ENCODE measurements at regions not wholly inside any gene's neighbourhood (a gene's known extent, or its start where the extent isn't known, plus 50 kb on each side); places are given as distances from the start of the nearest gene placed in this dataset.

GRCh38 chr7:422191-422885, 97.3 kb downstream of the PDGFA start:
- H3K36me3 ChIP-seq, result no peaks in the 10 kb centered on the region
- H3K27ac ChIP-seq, result no peak overlapping the region
- H3K27me3 ChIP-seq, result no peaks in the 10 kb centered on the region
- H3K9me3 ChIP-seq, result peaks cover 0 to under 1% of the 10 kb centered on the region in 2 donors
- H3K4me3 ChIP-seq, result no peak overlapping the region
- in situ Hi-C loops (cut with MboI; ENCODE audit: low pct_ligation_motif_present in 1 of 4, low pct_unique_long_range_greater_than_20kb in 1 of 4, low sequenced_read_pairs in 3 of 4) (no loop called here), intact Hi-C loops (cut with DNase I; ENCODE audit: low total_unique reads) (no loop called here)
- no peak for DNase-seq
- WGBS, 2 donors (ENCODE audit: low coverage in 1 of 2), result 95% methylated on average over 16 of the region's 33 CpGs; no CpG with 5 or more reads in 1 of the 2 donors
- no peaks in the 10 kb centered on the region for H3K4me1 ChIP-seq
- TF ChIP-seq POLR2AphosphoS5 (IDR thresholded peaks at IDR 0.05), result no peak
- TF ChIP-seq EP300 (IDR thresholded peaks at IDR 0.05; ENCODE audit: low read depth), result no peak
- no peak for TF ChIP-seq POLR2A (IDR thresholded peaks at IDR 0.05)
- TF ChIP-seq, protein P1, sequence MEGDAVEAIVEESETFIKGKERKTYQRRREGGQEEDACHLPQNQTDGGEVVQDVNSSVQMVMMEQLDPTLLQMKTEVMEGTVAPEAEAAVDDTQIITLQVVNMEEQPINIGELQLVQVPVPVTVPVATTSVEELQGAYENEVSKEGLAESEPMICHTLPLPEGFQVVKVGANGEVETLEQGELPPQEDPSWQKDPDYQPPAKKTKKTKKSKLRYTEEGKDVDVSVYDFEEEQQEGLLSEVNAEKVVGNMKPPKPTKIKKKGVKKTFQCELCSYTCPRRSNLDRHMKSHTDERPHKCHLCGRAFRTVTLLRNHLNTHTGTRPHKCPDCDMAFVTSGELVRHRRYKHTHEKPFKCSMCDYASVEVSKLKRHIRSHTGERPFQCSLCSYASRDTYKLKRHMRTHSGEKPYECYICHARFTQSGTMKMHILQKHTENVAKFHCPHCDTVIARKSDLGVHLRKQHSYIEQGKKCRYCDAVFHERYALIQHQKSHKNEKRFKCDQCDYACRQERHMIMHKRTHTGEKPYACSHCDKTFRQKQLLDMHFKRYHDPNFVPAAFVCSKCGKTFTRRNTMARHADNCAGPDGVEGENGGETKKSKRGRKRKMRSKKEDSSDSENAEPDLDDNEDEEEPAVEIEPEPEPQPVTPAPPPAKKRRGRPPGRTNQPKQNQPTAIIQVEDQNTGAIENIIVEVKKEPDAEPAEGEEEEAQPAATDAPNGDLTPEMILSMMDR (IDR thresholded peaks at IDR 0.05), result no peak

DNA sequence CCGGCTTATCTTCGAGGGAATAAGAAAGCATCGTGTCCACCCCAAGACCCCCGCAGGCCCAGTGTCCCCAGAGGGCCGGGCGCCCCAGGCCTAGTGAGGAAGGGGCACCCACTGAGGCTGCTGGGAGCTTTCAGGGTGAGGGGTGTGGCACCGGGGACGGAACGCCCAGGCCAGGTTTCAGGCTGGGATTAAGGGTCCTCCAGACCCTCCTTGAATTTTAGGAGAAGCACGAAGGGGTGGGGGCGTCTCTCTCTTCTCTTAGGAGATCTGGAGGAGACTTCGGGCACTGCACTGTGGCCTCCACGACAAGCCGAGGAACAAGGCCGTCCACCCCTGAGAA, 96.8 kb downstream of the PDGFA start:
- 91% methylated on average over 14 of the region's 15 CpGs; no CpG with 5 or more reads in 1 of the 2 donors for WGBS, 2 donors (ENCODE audit: low coverage in 1 of 2)
- H3K36me3 ChIP-seq, result no peaks in the 10 kb centered on the region
- in situ Hi-C loops (cut with MboI; ENCODE audit: low pct_ligation_motif_present in 1 of 4, low pct_unique_long_range_greater_than_20kb in 1 of 4, low sequenced_read_pairs in 3 of 4), result no loop called here

GRCh38 chr7:423312-424260, 96.1 kb downstream of the PDGFA start:
- intact Hi-C loops (cut with DNase I; ENCODE audit: low total_unique reads) (no loop called here), in situ Hi-C loops (cut with MboI; ENCODE audit: low pct_ligation_motif_present in 1 of 4, low pct_unique_long_range_greater_than_20kb in 1 of 4, low sequenced_read_pairs in 3 of 4) (no loop called here)
- H3K27me3 ChIP-seq, result no peaks in the 10 kb centered on the region
- H3K4me1 ChIP-seq, result no peaks in the 10 kb centered on the region
- 86% methylated on average over 28 of the region's 28 CpGs; no CpG with 5 or more reads in 1 of the 2 donors for WGBS, 2 donors (ENCODE audit: low coverage in 1 of 2)
- TF ChIP-seq EP300 (IDR thresholded peaks at IDR 0.05; ENCODE audit: low read depth), result no peak
- TF ChIP-seq POLR2A (IDR thresholded peaks at IDR 0.05), result no peak
- TF ChIP-seq, protein P1 (IDR thresholded peaks at IDR 0.05), result no peak
- no peak for TF ChIP-seq POLR2AphosphoS5 (IDR thresholded peaks at IDR 0.05)
- H3K9me3 ChIP-seq, result no peaks in the 10 kb centered on the region
- no peak for DNase-seq
- H3K27ac ChIP-seq, result no peak overlapping the region
- no peaks in the 10 kb centered on the region for H3K36me3 ChIP-seq
- no peak overlapping the region for H3K4me3 ChIP-seq

More for the DNA sequence above, 96.8 kb downstream of the PDGFA start:
- no peaks in the 10 kb centered on the region for H3K27me3 ChIP-seq
- H3K4me1 ChIP-seq, result no peaks in the 10 kb centered on the region
- no peak for TF ChIP-seq EP300 (IDR thresholded peaks at IDR 0.05; ENCODE audit: low read depth)
- no peak for TF ChIP-seq POLR2AphosphoS5 (IDR thresholded peaks at IDR 0.05)
- TF ChIP-seq, protein P1 (IDR thresholded peaks at IDR 0.05), result no peak
- no peak for TF ChIP-seq POLR2A (IDR thresholded peaks at IDR 0.05)
- no peaks in the 10 kb centered on the region for H3K9me3 ChIP-seq
- no peak overlapping the region for H3K27ac ChIP-seq
- intact Hi-C loops (cut with DNase I; ENCODE audit: low total_unique reads), result no loop called here
- DNase-seq, result no peak
- H3K4me3 ChIP-seq, result no peak overlapping the region

DNA sequence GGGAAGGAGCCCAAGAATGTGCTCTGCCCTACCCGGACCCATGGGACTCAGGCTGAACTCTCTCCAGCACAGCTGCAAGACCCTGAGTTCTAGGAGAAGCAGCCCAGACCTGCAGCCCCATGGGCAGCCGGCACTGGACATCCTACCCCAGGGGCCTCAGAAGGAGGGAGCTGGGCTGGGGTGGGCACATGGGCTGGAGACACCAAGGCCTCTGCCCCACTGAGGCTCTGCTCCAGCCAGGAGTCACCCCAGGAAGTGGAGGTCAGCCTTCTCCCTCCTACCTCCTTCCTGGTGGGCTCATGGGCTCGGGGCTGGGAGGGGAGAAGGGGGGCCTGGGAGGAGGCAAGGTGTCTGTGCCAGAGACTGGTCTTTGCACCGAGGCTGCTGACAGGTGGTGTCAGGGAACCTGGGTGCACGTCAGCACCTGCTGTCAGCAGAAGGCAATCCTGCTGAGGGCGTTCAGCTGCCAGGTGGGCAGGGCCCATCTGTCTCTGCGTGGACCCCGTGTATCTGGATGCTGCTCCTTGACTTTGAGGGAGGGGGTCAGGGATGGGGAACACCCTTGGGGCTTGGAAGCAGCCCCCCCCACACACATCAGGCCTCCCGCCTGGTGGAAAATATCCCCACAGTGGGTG, 95.2 kb downstream of the PDGFA start:
- no peaks in the 10 kb centered on the region for H3K4me1 ChIP-seq
- TF ChIP-seq POLR2AphosphoS5 (IDR thresholded peaks at IDR 0.05) (no peak), EP300 (IDR thresholded peaks at IDR 0.05; ENCODE audit: low read depth) (no peak), POLR2A (IDR thresholded peaks at IDR 0.05) (no peak)
- TF ChIP-seq, protein P1 (IDR thresholded peaks at IDR 0.05), result no peak
- intact Hi-C loops (cut with DNase I; ENCODE audit: low total_unique reads), result no loop called here
- H3K27me3 ChIP-seq, result no peaks in the 10 kb centered on the region
- no peak overlapping the region for H3K4me3 ChIP-seq
- DNase-seq, result no peak
- H3K36me3 ChIP-seq, result no peaks in the 10 kb centered on the region
- 71% methylated on average over 7 of the region's 9 CpGs; no CpG with 5 or more reads in 1 of the 2 donors for WGBS, 2 donors (ENCODE audit: low coverage in 1 of 2)
- H3K27ac ChIP-seq, result peak overlapping the region in 1 of 4 donors; percentile 51
- no peaks in the 10 kb centered on the region for H3K9me3 ChIP-seq
- in situ Hi-C loops (cut with MboI; ENCODE audit: low pct_ligation_motif_present in 1 of 4, low pct_unique_long_range_greater_than_20kb in 1 of 4, low sequenced_read_pairs in 3 of 4), result no loop called here

Measured in transverse colon (tissue), 4 donors.